ENCODE measurements at regions not wholly inside any gene's neighbourhood (a gene's known extent, or its start where the extent isn't known, plus 50 kb on each side); places are given as distances from the start of the nearest gene placed in this dataset.

DNA sequence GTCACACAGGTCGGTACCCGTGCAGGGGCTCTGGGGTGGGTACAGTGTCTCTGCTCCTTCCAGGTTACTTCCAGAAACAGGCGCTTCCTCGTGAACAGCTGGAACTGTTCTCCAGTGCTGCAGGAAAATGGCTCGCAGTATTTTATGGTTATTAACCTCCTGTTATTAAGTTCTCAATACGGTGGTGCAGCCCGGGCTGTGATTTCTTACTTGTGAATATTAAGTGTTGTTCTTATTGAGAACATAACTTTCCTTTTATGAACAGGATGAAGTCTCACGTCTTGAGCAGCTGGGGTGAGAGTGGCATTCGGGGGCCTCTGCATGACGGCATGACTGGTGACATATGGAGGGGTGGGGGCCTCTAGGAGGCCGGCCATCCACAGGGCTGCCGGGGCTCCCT lies 430.8 kb downstream of the GLRX3 start:
- Histone ChIP-seq H3K27me3 (ENCODE audit: insufficient read depth) (no peaks in the 10 kb centered on the region), H2AFZ (no peak overlapping the region), H3K9me2 (ENCODE audit: insufficient read depth) (no peaks in the 10 kb centered on the region), H3K79me2 (replicated peaks; ENCODE audit: insufficient read depth) (no peaks in the 10 kb centered on the region), H3K4me3 (no peak overlapping the region), H3F3A (replicated peaks; ENCODE audit: low read depth) (no peaks in the 10 kb centered on the region), H3K36me3 (ENCODE audit: insufficient read depth) (no peaks in the 10 kb centered on the region), H3K4me2 (no peak overlapping the region), H3K27ac (ENCODE audit: low read depth) (no peak overlapping the region), H4K20me1 (replicated peaks; ENCODE audit: insufficient read depth) (no peaks in the 10 kb centered on the region), H3K4me1 (ENCODE audit: insufficient read depth) (no peaks in the 10 kb centered on the region)
- DNase-seq (ENCODE audit: low spot score) (no peak), ATAC-seq (no peak)
- peaks cover 6% of the 10 kb centered on the region for H3K27me3 Mint-ChIP-seq (ENCODE audit: insufficient read depth, low read depth, poor library complexity)
- TF ChIP-seq, protein P1, sequence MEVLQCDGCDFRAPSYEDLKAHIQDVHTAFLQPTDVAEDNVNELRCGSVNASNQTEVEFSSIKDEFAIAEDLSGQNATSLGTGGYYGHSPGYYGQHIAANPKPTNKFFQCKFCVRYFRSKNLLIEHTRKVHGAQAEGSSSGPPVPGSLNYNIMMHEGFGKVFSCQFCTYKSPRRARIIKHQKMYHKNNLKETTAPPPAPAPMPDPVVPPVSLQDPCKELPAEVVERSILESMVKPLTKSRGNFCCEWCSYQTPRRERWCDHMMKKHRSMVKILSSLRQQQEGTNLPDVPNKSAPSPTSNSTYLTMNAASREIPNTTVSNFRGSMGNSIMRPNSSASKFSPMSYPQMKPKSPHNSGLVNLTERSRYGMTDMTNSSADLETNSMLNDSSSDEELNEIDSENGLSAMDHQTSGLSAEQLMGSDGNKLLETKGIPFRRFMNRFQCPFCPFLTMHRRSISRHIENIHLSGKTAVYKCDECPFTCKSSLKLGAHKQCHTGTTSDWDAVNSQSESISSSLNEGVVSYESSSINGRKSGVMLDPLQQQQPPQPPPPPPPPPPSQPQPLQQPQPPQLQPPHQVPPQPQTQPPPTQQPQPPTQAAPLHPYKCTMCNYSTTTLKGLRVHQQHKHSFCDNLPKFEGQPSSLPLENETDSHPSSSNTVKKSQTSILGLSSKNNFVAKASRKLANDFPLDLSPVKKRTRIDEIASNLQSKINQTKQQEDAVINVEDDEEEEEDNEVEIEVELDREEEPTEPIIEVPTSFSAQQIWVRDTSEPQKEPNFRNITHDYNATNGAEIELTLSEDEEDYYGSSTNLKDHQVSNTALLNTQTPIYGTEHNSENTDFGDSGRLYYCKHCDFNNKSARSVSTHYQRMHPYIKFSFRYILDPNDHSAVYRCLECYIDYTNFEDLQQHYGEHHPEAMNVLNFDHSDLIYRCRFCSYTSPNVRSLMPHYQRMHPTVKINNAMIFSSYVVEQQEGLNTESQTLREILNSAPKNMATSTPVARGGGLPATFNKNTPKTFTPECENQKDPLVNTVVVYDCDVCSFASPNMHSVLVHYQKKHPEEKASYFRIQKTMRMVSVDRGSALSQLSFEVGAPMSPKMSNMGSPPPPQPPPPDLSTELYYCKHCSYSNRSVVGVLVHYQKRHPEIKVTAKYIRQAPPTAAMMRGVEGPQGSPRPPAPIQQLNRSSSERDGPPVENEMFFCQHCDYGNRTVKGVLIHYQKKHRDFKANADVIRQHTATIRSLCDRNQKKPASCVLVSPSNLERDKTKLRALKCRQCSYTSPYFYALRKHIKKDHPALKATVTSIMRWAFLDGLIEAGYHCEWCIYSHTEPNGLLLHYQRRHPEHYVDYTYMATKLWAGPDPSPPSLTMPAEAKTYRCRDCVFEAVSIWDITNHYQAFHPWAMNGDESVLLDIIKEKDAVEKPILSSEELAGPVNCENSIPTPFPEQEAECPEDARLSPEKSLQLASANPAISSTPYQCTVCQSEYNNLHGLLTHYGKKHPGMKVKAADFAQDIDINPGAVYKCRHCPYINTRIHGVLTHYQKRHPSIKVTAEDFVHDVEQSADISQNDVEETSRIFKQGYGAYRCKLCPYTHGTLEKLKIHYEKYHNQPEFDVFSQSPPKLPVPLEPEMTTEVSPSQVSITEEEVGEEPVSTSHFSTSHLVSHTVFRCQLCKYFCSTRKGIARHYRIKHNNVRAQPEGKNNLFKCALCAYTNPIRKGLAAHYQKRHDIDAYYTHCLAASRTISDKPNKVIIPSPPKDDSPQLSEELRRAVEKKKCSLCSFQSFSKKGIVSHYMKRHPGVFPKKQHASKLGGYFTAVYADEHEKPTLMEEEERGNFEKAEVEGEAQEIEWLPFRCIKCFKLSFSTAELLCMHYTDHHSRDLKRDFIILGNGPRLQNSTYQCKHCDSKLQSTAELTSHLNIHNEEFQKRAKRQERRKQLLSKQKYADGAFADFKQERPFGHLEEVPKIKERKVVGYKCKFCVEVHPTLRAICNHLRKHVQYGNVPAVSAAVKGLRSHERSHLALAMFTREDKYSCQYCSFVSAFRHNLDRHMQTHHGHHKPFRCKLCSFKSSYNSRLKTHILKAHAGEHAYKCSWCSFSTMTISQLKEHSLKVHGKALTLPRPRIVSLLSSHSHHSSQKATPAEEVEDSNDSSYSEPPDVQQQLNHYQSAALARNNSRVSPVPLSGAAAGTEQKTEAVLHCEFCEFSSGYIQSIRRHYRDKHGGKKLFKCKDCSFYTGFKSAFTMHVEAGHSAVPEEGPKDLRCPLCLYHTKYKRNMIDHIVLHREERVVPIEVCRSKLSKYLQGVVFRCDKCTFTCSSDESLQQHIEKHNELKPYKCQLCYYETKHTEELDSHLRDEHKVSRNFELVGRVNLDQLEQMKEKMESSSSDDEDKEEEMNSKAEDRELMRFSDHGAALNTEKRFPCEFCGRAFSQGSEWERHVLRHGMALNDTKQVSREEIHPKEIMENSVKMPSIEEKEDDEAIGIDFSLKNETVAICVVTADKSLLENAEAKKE (CRISPR knock-in tag; IDR thresholded peaks at IDR 0.05): no peak
- no peak for TF ChIP-seq ZNF114 (CRISPR knock-in tag; IDR thresholded peaks at IDR 0.05)
- no peak overlapping the region for H3K4me3 Mint-ChIP-seq
- H3K36me3 Mint-ChIP-seq (ENCODE audit: low read depth): peaks cover 52% of the 10 kb centered on the region
- no peaks in the 10 kb centered on the region for H3K4me1 Mint-ChIP-seq
- H3K27ac Mint-ChIP-seq: no peak overlapping the region
- peaks cover 94% of the 10 kb centered on the region for H3K9me3 Mint-ChIP-seq

- no peaks in the 10 kb centered on the region for H3K36me3 ChIP-seq (ENCODE audit: insufficient read depth)
- Mint-ChIP-seq H3K36me3 (ENCODE audit: low read depth) (peaks cover 52% of the 10 kb centered on the region), H3K27ac (no peak overlapping the region), H3K4me1 (no peaks in the 10 kb centered on the region), H3K27me3 (ENCODE audit: insufficient read depth, low read depth, poor library complexity) (peaks cover 6% of the 10 kb centered on the region), H3K9me3 (peaks cover 92% of the 10 kb centered on the region), H3K4me3 (no peak overlapping the region)
- H3K79me2 ChIP-seq (replicated peaks; ENCODE audit: insufficient read depth): no peaks in the 10 kb centered on the region
- no peaks in the 10 kb centered on the region for H3F3A ChIP-seq (replicated peaks; ENCODE audit: low read depth)
- no peak overlapping the region for H3K4me3 ChIP-seq
- no peak overlapping the region for H3K27ac ChIP-seq (ENCODE audit: low read depth)
- H3K9me2 ChIP-seq (ENCODE audit: insufficient read depth): no peaks in the 10 kb centered on the region
- DNase-seq (ENCODE audit: low spot score): no peak
- no peak for ATAC-seq
- no peaks in the 10 kb centered on the region for H4K20me1 ChIP-seq (replicated peaks; ENCODE audit: insufficient read depth)
- no peaks in the 10 kb centered on the region for H3K4me1 ChIP-seq (ENCODE audit: insufficient read depth)
- H2AFZ ChIP-seq: no peak overlapping the region
- H3K27me3 ChIP-seq (ENCODE audit: insufficient read depth): no peaks in the 10 kb centered on the region
- no peak overlapping the region for H3K4me2 ChIP-seq
- no peak for TF ChIP-seq NANOG (IDR thresholded peaks at IDR 0.05; ENCODE audit: borderline replicate concordance)
- TF ChIP-seq ZNF331 (CRISPR knock-in tag; IDR thresholded peaks at IDR 0.05; ENCODE audit: low read depth): no peak
- TF ChIP-seq JUNB (IDR thresholded peaks at IDR 0.05; ENCODE audit: unreplicated experiment): no peak
- TF ChIP-seq EZH2 (IDR thresholded peaks at IDR 0.05; ENCODE audit: low read depth, unreplicated experiment): no peak
- TF ChIP-seq, protein P1 (CRISPR knock-in tag; IDR thresholded peaks at IDR 0.05): no peak
- no peak for TF ChIP-seq CREB1 (CRISPR knock-in tag; IDR thresholded peaks at IDR 0.05; ENCODE audit: low read depth)
Observed at GRCh38 chr10:130567436-130567835, 431.2 kb downstream of the GLRX3 start.

All from GM23338 (cell line).